Prostate gland (tissue), 2 donors: ENCODE measurements at regions not wholly inside any gene's neighbourhood (a gene's known extent, or its start where the extent isn't known, plus 50 kb on each side); places are given as distances from the start of the nearest gene placed in this dataset.

Source experiments
- DNase-seq: peaks from one replicate; pipeline ENCODE4 v3.0.0-alpha.2; 2019; ENCODE audit warnings: low spot score
- H3K27ac ChIP-seq, 2 donors: fragments of 200-600 bp; sonication (generic); 2 replicates each; pipeline ENCODE4 v1.5.1; 2017 to 2019
- H3K27me3 ChIP-seq: fragments of 200-600 bp; sonication (generic); replicated peaks from 2 replicates; pipeline ENCODE4 v1.5.1; 2019; ENCODE audit not compliant: insufficient read depth
- H3K36me3 ChIP-seq, 2 donors: fragments of 200-600 bp; sonication (generic); 1 replicate in 1 of 2; 2 replicates in 1 of 2; pipeline versions ENCODE4 v1.5.1 to v1.8.1; 2017 to 2019
- H3K4me1 ChIP-seq: fragments of 200-600 bp; sonication (generic); replicated peaks from 2 replicates; pipeline ENCODE4 v1.5.1; 2019
- H3K4me3 ChIP-seq, 2 donors: fragments of 200-600 bp; sonication (generic); 2 replicates each; pipeline ENCODE4 v1.5.1; 2017 to 2019
- H3K9me3 ChIP-seq: fragments of 200-600 bp; sonication (generic); 2 replicates; pipeline ENCODE4 v1.5.1; 2017
- POLR2A ChIP-seq: fragments of 450-650 bp; IDR thresholded peaks from one replicate; pipeline ENCODE4 v1.6.1; 2016; ENCODE audit warnings: antibody characterized with exemption, mild to moderate bottlenecking
- POLR2AphosphoS5 ChIP-seq: sonication (generic); formaldehyde crosslinking; IDR thresholded peaks from one replicate; pipeline ENCODE4 v1.6.1; 2017; ENCODE audit warnings: antibody characterized with exemption
- WGBS: methylation state at CpG from one replicate; pipeline ENCODE4 v1.1.5; 2018; 5-methylcytosine and 5-hydroxymethylcytosine counted together
- intact Hi-C: fragments of 100-400 bp; cut with DNase I; formaldehyde crosslinking; loops from one replicate; pipeline ENCODE4 v1.14.2; 2022
- TF ChIP-seq, protein P1 (sequence below), 4 experiments: fragments of 200-600 bp in 2 of 4; fragments of 450-650 bp in 2 of 4; sonication (generic) in 2 of 4; IDR thresholded peaks; 1 replicate in 3 of 4; 2 replicates in 1 of 4; pipeline ENCODE4 v1.5.1; 2016 to 2019; ENCODE audit warnings: antibody characterized with exemption in 4 of 4, mild to moderate bottlenecking in 2 of 4, moderate library complexity in 2 of 4

DNA sequence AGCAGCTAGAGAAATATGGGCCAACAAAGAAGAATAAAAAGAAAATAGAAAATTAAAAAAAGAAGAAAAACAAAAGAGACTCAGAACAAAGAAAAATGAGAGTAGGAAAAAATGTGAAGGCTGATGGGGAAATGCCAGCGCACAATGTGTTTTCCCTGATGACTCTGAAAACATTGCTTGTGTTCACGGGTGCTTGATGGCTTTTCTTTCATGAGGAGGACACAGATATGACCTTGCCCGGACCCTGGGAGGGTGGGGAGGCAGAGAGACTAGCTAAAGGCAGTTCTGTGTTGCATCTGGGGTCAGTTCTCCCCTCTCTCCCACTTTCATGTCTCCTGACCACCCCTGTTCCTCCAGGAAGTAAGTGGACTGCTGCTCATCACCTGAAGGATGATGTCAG is 125.9 kb downstream of the MOBP start:
- TF ChIP-seq POLR2A, result no peak
- TF ChIP-seq, protein P1, sequence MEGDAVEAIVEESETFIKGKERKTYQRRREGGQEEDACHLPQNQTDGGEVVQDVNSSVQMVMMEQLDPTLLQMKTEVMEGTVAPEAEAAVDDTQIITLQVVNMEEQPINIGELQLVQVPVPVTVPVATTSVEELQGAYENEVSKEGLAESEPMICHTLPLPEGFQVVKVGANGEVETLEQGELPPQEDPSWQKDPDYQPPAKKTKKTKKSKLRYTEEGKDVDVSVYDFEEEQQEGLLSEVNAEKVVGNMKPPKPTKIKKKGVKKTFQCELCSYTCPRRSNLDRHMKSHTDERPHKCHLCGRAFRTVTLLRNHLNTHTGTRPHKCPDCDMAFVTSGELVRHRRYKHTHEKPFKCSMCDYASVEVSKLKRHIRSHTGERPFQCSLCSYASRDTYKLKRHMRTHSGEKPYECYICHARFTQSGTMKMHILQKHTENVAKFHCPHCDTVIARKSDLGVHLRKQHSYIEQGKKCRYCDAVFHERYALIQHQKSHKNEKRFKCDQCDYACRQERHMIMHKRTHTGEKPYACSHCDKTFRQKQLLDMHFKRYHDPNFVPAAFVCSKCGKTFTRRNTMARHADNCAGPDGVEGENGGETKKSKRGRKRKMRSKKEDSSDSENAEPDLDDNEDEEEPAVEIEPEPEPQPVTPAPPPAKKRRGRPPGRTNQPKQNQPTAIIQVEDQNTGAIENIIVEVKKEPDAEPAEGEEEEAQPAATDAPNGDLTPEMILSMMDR (IDR thresholded peaks at IDR 0.05), result no peak
- no peak for TF ChIP-seq POLR2AphosphoS5
- DNase-seq, result no peak
- intact Hi-C loops, result no loop called here
- Histone ChIP-seq H3K27ac (no peak overlapping the region), H3K36me3 (no peaks in the 10 kb centered on the region), H3K4me1 (no peaks in the 10 kb centered on the region), H3K4me3 (no peak overlapping the region), H3K27me3 (no peaks in the 10 kb centered on the region), H3K9me3 (no peaks in the 10 kb centered on the region)
- WGBS, result 74% methylated on average over 3 of the region's 3 CpGs

- H3K27ac ChIP-seq, result no peak overlapping the region
- no peaks in the 10 kb centered on the region for H3K36me3 ChIP-seq
- TF ChIP-seq, protein P1 (IDR thresholded peaks at IDR 0.05), result no peak
- TF ChIP-seq POLR2A (no peak), POLR2AphosphoS5 (no peak)
- WGBS, result 47% methylated on average over 2 of the region's 2 CpGs
- no peaks in the 10 kb centered on the region for H3K9me3 ChIP-seq
- no peaks in the 10 kb centered on the region for H3K27me3 ChIP-seq
- no peak overlapping the region for H3K4me3 ChIP-seq
- H3K4me1 ChIP-seq, result no peaks in the 10 kb centered on the region
- DNase-seq, result no peak
- intact Hi-C loops, result no loop called here
Measured at GRCh38 chr3:39601241-39601640, 133.8 kb downstream of the MOBP start.

DNA sequence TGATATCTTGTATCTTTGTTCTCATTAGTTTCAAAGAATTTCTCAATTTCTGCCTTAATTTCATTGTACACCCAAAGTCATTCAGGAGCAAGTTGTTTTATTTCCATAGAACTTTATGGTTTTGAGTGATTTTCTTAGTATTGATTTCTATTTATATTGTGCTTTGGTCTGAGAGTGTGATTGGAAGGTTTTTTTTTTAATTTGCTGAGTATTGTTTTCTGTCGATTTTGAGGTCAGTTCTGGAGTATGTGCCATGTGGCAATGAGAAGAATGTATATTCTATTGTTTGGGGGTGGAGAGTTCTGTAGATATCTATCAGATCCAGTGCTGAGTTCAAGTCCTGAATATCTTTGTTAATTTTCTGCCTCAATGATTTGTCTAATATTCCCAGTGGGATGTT is 138.4 kb downstream of the MOBP start:
- TF ChIP-seq, protein P1 (IDR thresholded peaks at IDR 0.05), result no peak
- TF ChIP-seq POLR2A (no peak), POLR2AphosphoS5 (no peak)
- 100% methylated on average over 1 of the region's 1 CpG for WGBS
- intact Hi-C loops, result no loop called here
- no peak for DNase-seq
- Histone ChIP-seq H3K36me3 (no peaks in the 10 kb centered on the region), H3K27me3 (no peaks in the 10 kb centered on the region), H3K9me3 (no peaks in the 10 kb centered on the region), H3K4me1 (no peaks in the 10 kb centered on the region), H3K4me3 (no peak overlapping the region), H3K27ac (no peak overlapping the region)

- Histone ChIP-seq H3K4me3 (no peak overlapping the region), H3K27ac (no peak overlapping the region), H3K27me3 (no peaks in the 10 kb centered on the region), H3K9me3 (no peaks in the 10 kb centered on the region), H3K4me1 (no peaks in the 10 kb centered on the region), H3K36me3 (no peaks in the 10 kb centered on the region)
- DNase-seq, result no peak
- TF ChIP-seq POLR2A (no peak), POLR2AphosphoS5 (no peak)
- TF ChIP-seq, protein P1 (IDR thresholded peaks at IDR 0.05), result no peak
- WGBS, result 94% methylated on average over 1 of the region's 1 CpG
- intact Hi-C loops, result no loop called here
Measured at GRCh38 chr3:39626198-39626597, 158.7 kb downstream of the MOBP start.

GRCh38 chr3:39631136-39631535 is 163.7 kb downstream of the MOBP start:
- no peak overlapping the region for H3K4me3 ChIP-seq
- H3K27ac ChIP-seq, result no peak overlapping the region
- 20% methylated on average over 5 of the region's 5 CpGs for WGBS
- no peak for DNase-seq
- H3K27me3 ChIP-seq, result no peaks in the 10 kb centered on the region
- TF ChIP-seq POLR2A, result no peak
- TF ChIP-seq, protein P1 (IDR thresholded peaks at IDR 0.05), result no peak
- TF ChIP-seq POLR2AphosphoS5, result no peak
- intact Hi-C loops, result no loop called here
- H3K36me3 ChIP-seq, result no peaks in the 10 kb centered on the region
- no peaks in the 10 kb centered on the region for H3K9me3 ChIP-seq
- H3K4me1 ChIP-seq, result no peaks in the 10 kb centered on the region
